GM12891 (cell line): ENCODE measurements at regions not wholly inside any gene's neighbourhood (a gene's known extent, or its start where the extent isn't known, plus 50 kb on each side); places are given as distances from the start of the nearest gene placed in this dataset.

ENCODE experiments used
- POLR2A ChIP-seq: IDR thresholded peaks from 2 replicates; pipeline ENCODE4 v1.6.1; 2011; ENCODE audit warnings: low read depth, low read length, control low read depth
- POLR2AphosphoS5 ChIP-seq: IDR thresholded peaks from 2 replicates; pipeline ENCODE4 v1.6.1; 2011; ENCODE audit warnings: low read depth, low read length, control low read depth
- TAF1 ChIP-seq: IDR thresholded peaks from 2 replicates; pipeline ENCODE4 v1.6.1; 2011; ENCODE audit warnings: low read depth, low read length, control low read depth

DNA sequence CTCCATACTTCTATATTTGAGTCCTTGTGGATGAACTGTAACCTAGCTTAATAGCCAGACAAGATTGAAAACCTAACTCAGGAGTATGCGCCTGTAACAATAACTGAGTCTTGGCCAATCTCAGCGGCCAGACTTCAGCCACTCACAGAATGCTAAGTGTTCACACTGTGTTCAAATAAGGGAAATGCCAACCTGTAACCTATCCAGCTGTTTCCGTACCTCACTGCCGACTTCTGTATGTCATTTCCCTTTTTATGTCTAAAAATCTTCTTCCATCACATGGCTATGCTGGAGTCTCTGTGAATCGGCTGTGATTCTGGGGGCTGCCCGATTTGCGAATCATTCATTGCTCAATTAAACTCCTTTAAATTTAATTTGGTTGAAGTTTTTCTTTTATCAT lies 169.2 kb downstream of the NFKBIZ start:
- no peak for TF ChIP-seq POLR2A
- TF ChIP-seq POLR2AphosphoS5: no peak
- no peak for TF ChIP-seq TAF1
